ENCODE measurements at regions not wholly inside any gene's neighbourhood (a gene's known extent, or its start where the extent isn't known, plus 50 kb on each side); places are given as distances from the start of the nearest gene placed in this dataset.

DNA sequence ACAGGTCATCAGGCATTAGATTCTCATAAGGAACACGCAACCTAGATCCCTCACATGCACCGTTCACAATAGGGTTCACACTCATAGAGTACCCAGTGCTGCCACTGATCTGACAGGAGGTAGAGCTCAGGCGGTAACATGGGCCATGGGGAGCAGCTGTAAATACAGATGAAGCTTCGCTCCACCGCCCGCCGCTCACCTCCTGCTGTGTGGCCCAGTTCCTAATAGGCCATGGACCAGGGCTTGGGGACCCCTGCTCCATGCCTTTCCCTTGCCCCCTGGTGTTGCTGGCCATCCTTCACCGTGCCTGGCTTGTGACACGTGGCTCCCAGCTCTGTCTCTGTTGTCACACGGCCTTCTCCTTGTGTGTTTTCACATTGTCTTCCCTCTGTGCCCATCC is 171.1 kb upstream of the JARID2 start:
- Histone ChIP-seq H3K27me3 (ENCODE audit: insufficient read depth, low read depth, low read length) (no peaks in the 10 kb centered on the region), H3K79me2 (replicated peaks; ENCODE audit: insufficient read depth, low read length) (no peaks in the 10 kb centered on the region), H3K9ac (ENCODE audit: low read length) (no peak overlapping the region), H2AFZ (ENCODE audit: low read depth, low read length) (no peak overlapping the region), H3K4me2 (ENCODE audit: low read length) (no peak overlapping the region), H3K9me3 (ENCODE audit: low read length) (no peaks in the 10 kb centered on the region), H4K20me1 (ENCODE audit: insufficient read depth) (no peaks in the 10 kb centered on the region), H3K4me3 (ENCODE audit: low read length) (no peak overlapping the region), H3K9me2 (ENCODE audit: insufficient read depth, low read length) (no peaks in the 10 kb centered on the region), H3K27ac (ENCODE audit: low read length) (no peak overlapping the region), H3F3A (ENCODE audit: insufficient read depth, low read length, poor library complexity, severe bottlenecking) (no peaks in the 10 kb centered on the region), H3K36me3 (ENCODE audit: insufficient read depth, low read length) (no peaks in the 10 kb centered on the region)
- TF ChIP-seq, protein P1, sequence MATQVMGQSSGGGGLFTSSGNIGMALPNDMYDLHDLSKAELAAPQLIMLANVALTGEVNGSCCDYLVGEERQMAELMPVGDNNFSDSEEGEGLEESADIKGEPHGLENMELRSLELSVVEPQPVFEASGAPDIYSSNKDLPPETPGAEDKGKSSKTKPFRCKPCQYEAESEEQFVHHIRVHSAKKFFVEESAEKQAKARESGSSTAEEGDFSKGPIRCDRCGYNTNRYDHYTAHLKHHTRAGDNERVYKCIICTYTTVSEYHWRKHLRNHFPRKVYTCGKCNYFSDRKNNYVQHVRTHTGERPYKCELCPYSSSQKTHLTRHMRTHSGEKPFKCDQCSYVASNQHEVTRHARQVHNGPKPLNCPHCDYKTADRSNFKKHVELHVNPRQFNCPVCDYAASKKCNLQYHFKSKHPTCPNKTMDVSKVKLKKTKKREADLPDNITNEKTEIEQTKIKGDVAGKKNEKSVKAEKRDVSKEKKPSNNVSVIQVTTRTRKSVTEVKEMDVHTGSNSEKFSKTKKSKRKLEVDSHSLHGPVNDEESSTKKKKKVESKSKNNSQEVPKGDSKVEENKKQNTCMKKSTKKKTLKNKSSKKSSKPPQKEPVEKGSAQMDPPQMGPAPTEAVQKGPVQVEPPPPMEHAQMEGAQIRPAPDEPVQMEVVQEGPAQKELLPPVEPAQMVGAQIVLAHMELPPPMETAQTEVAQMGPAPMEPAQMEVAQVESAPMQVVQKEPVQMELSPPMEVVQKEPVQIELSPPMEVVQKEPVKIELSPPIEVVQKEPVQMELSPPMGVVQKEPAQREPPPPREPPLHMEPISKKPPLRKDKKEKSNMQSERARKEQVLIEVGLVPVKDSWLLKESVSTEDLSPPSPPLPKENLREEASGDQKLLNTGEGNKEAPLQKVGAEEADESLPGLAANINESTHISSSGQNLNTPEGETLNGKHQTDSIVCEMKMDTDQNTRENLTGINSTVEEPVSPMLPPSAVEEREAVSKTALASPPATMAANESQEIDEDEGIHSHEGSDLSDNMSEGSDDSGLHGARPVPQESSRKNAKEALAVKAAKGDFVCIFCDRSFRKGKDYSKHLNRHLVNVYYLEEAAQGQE (IDR thresholded peaks at IDR 0.05; ENCODE audit: borderline replicate concordance), result no peak
- TF ChIP-seq, protein P2, sequence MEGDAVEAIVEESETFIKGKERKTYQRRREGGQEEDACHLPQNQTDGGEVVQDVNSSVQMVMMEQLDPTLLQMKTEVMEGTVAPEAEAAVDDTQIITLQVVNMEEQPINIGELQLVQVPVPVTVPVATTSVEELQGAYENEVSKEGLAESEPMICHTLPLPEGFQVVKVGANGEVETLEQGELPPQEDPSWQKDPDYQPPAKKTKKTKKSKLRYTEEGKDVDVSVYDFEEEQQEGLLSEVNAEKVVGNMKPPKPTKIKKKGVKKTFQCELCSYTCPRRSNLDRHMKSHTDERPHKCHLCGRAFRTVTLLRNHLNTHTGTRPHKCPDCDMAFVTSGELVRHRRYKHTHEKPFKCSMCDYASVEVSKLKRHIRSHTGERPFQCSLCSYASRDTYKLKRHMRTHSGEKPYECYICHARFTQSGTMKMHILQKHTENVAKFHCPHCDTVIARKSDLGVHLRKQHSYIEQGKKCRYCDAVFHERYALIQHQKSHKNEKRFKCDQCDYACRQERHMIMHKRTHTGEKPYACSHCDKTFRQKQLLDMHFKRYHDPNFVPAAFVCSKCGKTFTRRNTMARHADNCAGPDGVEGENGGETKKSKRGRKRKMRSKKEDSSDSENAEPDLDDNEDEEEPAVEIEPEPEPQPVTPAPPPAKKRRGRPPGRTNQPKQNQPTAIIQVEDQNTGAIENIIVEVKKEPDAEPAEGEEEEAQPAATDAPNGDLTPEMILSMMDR (IDR thresholded peaks at IDR 0.05; ENCODE audit: poor library complexity, severe bottlenecking), result no peak
- TF ChIP-seq RAD21 (conservative IDR thresholded peaks at IDR 0.05) (no peak), EP300 (conservative IDR thresholded peaks at IDR 0.05; ENCODE audit: poor library complexity, severe bottlenecking) (no peak)

DNA sequence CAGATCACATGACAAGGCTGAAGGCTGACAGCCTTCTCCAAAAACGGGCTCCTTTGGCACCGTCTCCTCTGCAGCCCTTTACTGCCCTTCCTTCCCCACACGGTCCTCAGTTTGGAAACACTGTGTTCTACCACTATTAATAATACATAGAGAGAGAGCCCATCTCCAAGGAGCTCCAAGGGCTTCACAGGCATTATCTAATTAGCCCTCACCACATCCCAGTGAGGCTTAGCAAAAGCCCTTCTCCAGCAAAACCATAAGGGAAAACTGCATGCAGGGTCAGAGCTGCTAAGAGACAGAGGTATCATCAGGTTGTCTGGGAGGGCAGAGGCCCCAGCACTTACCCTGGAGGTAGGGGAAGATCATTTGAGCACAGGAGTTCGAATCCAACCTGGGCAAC is 169.3 kb upstream of the JARID2 start:
- Histone ChIP-seq H3F3A (ENCODE audit: insufficient read depth, low read length, poor library complexity, severe bottlenecking) (no peaks in the 10 kb centered on the region), H3K79me2 (replicated peaks; ENCODE audit: insufficient read depth, low read length) (no peaks in the 10 kb centered on the region), H2AFZ (ENCODE audit: low read depth, low read length) (no peak overlapping the region), H3K36me3 (ENCODE audit: insufficient read depth, low read length) (no peaks in the 10 kb centered on the region), H3K9me2 (ENCODE audit: insufficient read depth, low read length) (no peaks in the 10 kb centered on the region), H3K27me3 (ENCODE audit: insufficient read depth, low read depth, low read length) (no peaks in the 10 kb centered on the region), H3K4me3 (ENCODE audit: low read length) (no peak overlapping the region), H3K4me2 (ENCODE audit: low read length) (no peak overlapping the region), H3K9ac (ENCODE audit: low read length) (no peak overlapping the region), H4K20me1 (ENCODE audit: insufficient read depth) (no peaks in the 10 kb centered on the region), H3K9me3 (ENCODE audit: low read length) (no peaks in the 10 kb centered on the region), H3K27ac (ENCODE audit: low read length) (no peak overlapping the region)
- TF ChIP-seq SMC3 (conservative IDR thresholded peaks at IDR 0.05; ENCODE audit: poor library complexity), result no peak

DNA sequence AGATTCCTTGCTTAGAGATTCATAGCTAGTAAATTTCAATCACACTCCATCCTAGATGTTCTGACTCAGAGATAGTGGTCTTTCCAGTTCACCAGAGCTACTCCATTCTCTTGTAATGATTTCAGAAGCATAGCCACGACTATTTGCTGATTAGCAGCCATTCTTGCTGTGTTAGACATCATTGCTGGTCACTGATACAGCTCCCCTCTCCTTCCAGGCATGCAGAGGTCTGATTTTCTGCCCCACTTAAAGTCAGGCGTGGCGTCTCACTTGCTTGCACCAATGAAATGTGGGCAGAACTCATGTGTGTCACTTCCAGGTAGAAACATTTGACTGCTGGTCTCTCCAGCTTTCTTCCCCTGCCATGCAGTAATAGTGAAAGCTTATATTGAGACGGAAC is 168.9 kb upstream of the JARID2 start:
- no peaks in the 10 kb centered on the region for H3K79me2 ChIP-seq (replicated peaks; ENCODE audit: insufficient read depth, low read length)
- H3K9ac ChIP-seq (ENCODE audit: low read length), result no peak overlapping the region
- no peak overlapping the region for H3K4me2 ChIP-seq (ENCODE audit: low read length)
- no peaks in the 10 kb centered on the region for H3K36me3 ChIP-seq (ENCODE audit: insufficient read depth, low read length)
- no peaks in the 10 kb centered on the region for H3F3A ChIP-seq (ENCODE audit: insufficient read depth, low read length, poor library complexity, severe bottlenecking)
- TF ChIP-seq TAF1 (IDR thresholded peaks at IDR 0.05; ENCODE audit: low read depth) (no peak), SMC3 (conservative IDR thresholded peaks at IDR 0.05; ENCODE audit: poor library complexity) (no peak), MXI1 (conservative IDR thresholded peaks at IDR 0.05; ENCODE audit: poor library complexity, severe bottlenecking) (no peak), EZH2 (IDR thresholded peaks at IDR 0.05; ENCODE audit: borderline replicate concordance, insufficient read depth, low read length, poor library complexity, severe bottlenecking) (no peak), RAD21 (conservative IDR thresholded peaks at IDR 0.05) (no peak), EP300 (conservative IDR thresholded peaks at IDR 0.05; ENCODE audit: poor library complexity, severe bottlenecking) (no peak), POLR2AphosphoS5 (IDR thresholded peaks at IDR 0.05) (no peak)
- TF ChIP-seq, protein P1 (IDR thresholded peaks at IDR 0.05; ENCODE audit: borderline replicate concordance), result no peak
- TF ChIP-seq, protein P2 (IDR thresholded peaks at IDR 0.05; ENCODE audit: poor library complexity, severe bottlenecking), result no peak
- no peak overlapping the region for H3K27ac ChIP-seq (ENCODE audit: low read length)
- no peaks in the 10 kb centered on the region for H4K20me1 ChIP-seq (ENCODE audit: insufficient read depth)
- H3K9me3 ChIP-seq (ENCODE audit: low read length), result no peaks in the 10 kb centered on the region
- H3K4me3 ChIP-seq (ENCODE audit: low read length), result no peak overlapping the region
- no peaks in the 10 kb centered on the region for H3K9me2 ChIP-seq (ENCODE audit: insufficient read depth, low read length)
- H2AFZ ChIP-seq (ENCODE audit: low read depth, low read length), result no peak overlapping the region
- no peaks in the 10 kb centered on the region for H3K27me3 ChIP-seq (ENCODE audit: insufficient read depth, low read depth, low read length)
